Natural killer cell (primary cell): ENCODE measurements at regions not wholly inside any gene's neighbourhood (a gene's known extent, or its start where the extent isn't known, plus 50 kb on each side); places are given as distances from the start of the nearest gene placed in this dataset.

Experiments used
- ATAC-seq, 3 donors: fragments of 150-1000 bp in 2 of 3; fragments of 200-7000 bp in 1 of 3; cut with Tn5 transposase; 1 replicate in 1 of 3; 2 replicates in 2 of 3; pipeline ENCODE4 v1.10.0; 2021; ENCODE audit warnings: mild to moderate bottlenecking in 2 of 3, moderate library complexity in 2 of 3
- DNase-seq, 2 donors: peaks; one replicate each; pipeline versions ENCODE4 v3.0.0 to v3.0.0-alpha.2; 2013 to 2021; ENCODE audit warnings: mixed read lengths in 1 of 2
- H3K27ac ChIP-seq: one replicate; pipeline ENCODE4 v1.5.1; 2013; ENCODE audit warnings: mild to moderate bottlenecking, low read length
- H3K27me3 ChIP-seq: one replicate; pipeline ENCODE4 v1.6.1; 2013; ENCODE audit warnings: low read length; ENCODE audit not compliant: control insufficient read depth, insufficient read depth
- H3K36me3 ChIP-seq: one replicate; pipeline ENCODE4 v1.6.1; 2013; ENCODE audit warnings: low read length; ENCODE audit not compliant: control insufficient read depth, insufficient read depth
- H3K4me1 ChIP-seq: one replicate; pipeline ENCODE4 v1.6.1; 2013; ENCODE audit warnings: low read length; ENCODE audit not compliant: control insufficient read depth, insufficient read depth
- H3K4me3 ChIP-seq: one replicate; pipeline ENCODE4 v1.5.1; 2013; ENCODE audit warnings: low read length
- H3K9me3 ChIP-seq: one replicate; pipeline ENCODE4 v1.6.1; 2013; ENCODE audit warnings: low read length; ENCODE audit not compliant: control insufficient read depth, insufficient read depth
- H3K27ac Mint-ChIP-seq, 2 donors: one replicate each; pipeline ENCODE4 v1.8.0; 2022; ENCODE audit warnings: mild to moderate bottlenecking in 2 of 2, mixed read lengths in 2 of 2, moderate library complexity in 1 of 2
- H3K27me3 Mint-ChIP-seq, 2 donors: one replicate each; pipeline ENCODE4 v1.8.0; 2022; ENCODE audit warnings: low read depth in 2 of 2, mixed read lengths in 2 of 2
- H3K36me3 Mint-ChIP-seq: one replicate; pipeline ENCODE4 v1.8.0; 2022; ENCODE audit warnings: mixed read lengths
- H3K4me1 Mint-ChIP-seq, 2 donors: one replicate each; pipeline ENCODE4 v1.8.0; 2022; ENCODE audit warnings: mixed read lengths in 2 of 2
- H3K4me3 Mint-ChIP-seq: one replicate; pipeline ENCODE4 v1.8.0; 2022; ENCODE audit warnings: mild to moderate bottlenecking, moderate library complexity, mixed read lengths
- H3K9me3 Mint-ChIP-seq, 2 donors: one replicate each; pipeline ENCODE4 v1.8.0; 2022; ENCODE audit warnings: mixed read lengths in 2 of 2
- CTCF ChIP-seq: fragments of 200-600 bp; IDR thresholded peaks from one replicate; pipeline ENCODE4 v1.8.0; 2022; ENCODE audit warnings: antibody characterized with exemption
- WGBS: methylation state at CpG from one replicate; pipeline ENCODE4 v1.1.7; 2013; ENCODE audit warnings: missing lambda C conversion rate; ENCODE audit not compliant: insufficient coverage; 5-methylcytosine and 5-hydroxymethylcytosine counted together
- intact Hi-C: fragments of 100-400 bp; cut with micrococcal nuclease; formaldehyde crosslinking; loops from one replicate; pipeline ENCODE4 v1.14.2; 2022

DNA sequence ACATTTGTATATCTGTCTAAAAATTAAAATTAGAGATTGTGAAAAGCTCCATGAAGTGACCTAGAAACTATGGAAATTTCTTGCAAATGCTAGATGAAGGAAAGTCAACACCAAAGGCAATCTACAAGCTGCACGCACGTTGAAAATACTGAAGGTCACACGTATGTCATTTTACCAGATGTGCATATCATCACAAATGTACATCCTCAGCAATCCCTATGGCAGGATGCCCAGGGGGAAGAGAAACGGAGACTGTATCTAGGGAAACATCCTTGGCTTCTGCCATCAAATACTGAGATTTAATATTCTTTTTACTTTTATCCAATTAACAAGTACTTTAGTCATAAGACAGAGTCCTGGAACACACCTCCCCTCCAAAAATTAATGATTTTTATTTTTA lies 672.0 kb downstream of the RNF144B start:
- Mint-ChIP-seq H3K27me3 (no peaks in the 10 kb centered on the region), H3K4me3 (no peak overlapping the region), H3K4me1 (no peaks in the 10 kb centered on the region), H3K9me3 (peaks cover 7 to 28% of the 10 kb centered on the region in 2 donors), H3K27ac (no peak overlapping the region), H3K36me3 (no peaks in the 10 kb centered on the region)
- WGBS = 88% methylated on average over 3 of the region's 4 CpGs
- Histone ChIP-seq H3K36me3 (no peaks in the 10 kb centered on the region), H3K27me3 (no peaks in the 10 kb centered on the region), H3K9me3 (no peaks in the 10 kb centered on the region), H3K4me3 (no peak overlapping the region), H3K27ac (no peak overlapping the region), H3K4me1 (no peaks in the 10 kb centered on the region)
- ATAC-seq = no peak
- intact Hi-C loops = no loop called here
- no peak for TF ChIP-seq CTCF
- DNase-seq = no peak

- no peak overlapping the region for H3K4me3 Mint-ChIP-seq
- TF ChIP-seq CTCF = no peak
These were observed 680.0 kb downstream of the RNF144B start for GRCh38 chr6:19067165-19067564.

DNA sequence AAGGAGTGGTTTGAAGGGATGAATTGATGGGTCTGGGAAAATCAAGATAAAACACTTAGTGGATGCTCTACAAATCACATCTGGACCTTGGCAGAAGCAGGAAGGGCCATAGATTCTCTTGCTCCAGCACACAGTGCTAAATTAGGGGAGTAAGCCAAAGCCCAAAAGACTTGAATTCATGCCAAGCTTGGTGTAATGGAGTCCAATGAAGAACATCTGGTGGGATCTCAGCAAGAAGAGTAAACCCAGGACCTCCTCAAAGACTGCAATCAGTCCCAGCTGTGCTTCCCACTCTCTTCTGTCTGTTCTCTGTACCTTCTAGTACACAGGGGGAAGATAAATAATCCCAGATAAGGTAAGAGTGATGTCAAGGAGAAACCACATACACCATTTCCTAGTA lies 683.4 kb downstream of the RNF144B start:
- no peak overlapping the region for H3K4me3 Mint-ChIP-seq
- Histone ChIP-seq H3K27me3 (no peaks in the 10 kb centered on the region), H3K9me3 (peaks cover 5% of the 10 kb centered on the region), H3K4me1 (no peaks in the 10 kb centered on the region), H3K36me3 (no peaks in the 10 kb centered on the region), H3K4me3 (no peak overlapping the region), H3K27ac (no peak overlapping the region)
- TF ChIP-seq CTCF = no peak
- H3K27me3 Mint-ChIP-seq = no peaks in the 10 kb centered on the region
- no peak for DNase-seq
- H3K27ac Mint-ChIP-seq = no peak overlapping the region
- H3K4me1 Mint-ChIP-seq = no peaks in the 10 kb centered on the region
- H3K9me3 Mint-ChIP-seq = peaks cover 25 to 29% of the 10 kb centered on the region in 2 donors
- intact Hi-C loops = no loop called here
- peaks cover 14% of the 10 kb centered on the region for H3K36me3 Mint-ChIP-seq
- ATAC-seq = no peak

More at GRCh38 chr6:19067165-19067564, 680.0 kb downstream of the RNF144B start:
- no peaks in the 10 kb centered on the region for H3K36me3 Mint-ChIP-seq
- H3K4me1 Mint-ChIP-seq = no peaks in the 10 kb centered on the region
- no peaks in the 10 kb centered on the region for H3K36me3 ChIP-seq
- H3K9me3 ChIP-seq = no peaks in the 10 kb centered on the region
- H3K27ac ChIP-seq = no peak overlapping the region
- DNase-seq (no peak), ATAC-seq (no peak)
- H3K4me1 ChIP-seq = no peaks in the 10 kb centered on the region
- intact Hi-C loops = no loop called here
- no peaks in the 10 kb centered on the region for H3K27me3 ChIP-seq
- H3K4me3 ChIP-seq = no peak overlapping the region
- WGBS = 89% methylated on average over 3 of the region's 3 CpGs
- peaks cover 24 to 25% of the 10 kb centered on the region in 2 donors for H3K9me3 Mint-ChIP-seq
- no peak overlapping the region for H3K27ac Mint-ChIP-seq
- no peaks in the 10 kb centered on the region for H3K27me3 Mint-ChIP-seq

GRCh38 chr6:19083801-19084200 lies 696.7 kb downstream of the RNF144B start:
- H3K27ac Mint-ChIP-seq = no peak overlapping the region
- no CpG with 5 or more reads among the region's 1 CpG for WGBS
- no peaks in the 10 kb centered on the region for H3K27me3 ChIP-seq

More at GRCh38 chr6:19083801-19084200, 696.7 kb downstream of the RNF144B start:
- no peaks in the 10 kb centered on the region for H3K4me1 ChIP-seq
- H3K4me3 ChIP-seq = no peak overlapping the region
- DNase-seq (no peak), ATAC-seq (no peak)
- H3K9me3 ChIP-seq = no peaks in the 10 kb centered on the region
- Mint-ChIP-seq H3K27me3 (no peaks in the 10 kb centered on the region), H3K9me3 (peaks cover 4 to 8% of the 10 kb centered on the region in 2 donors), H3K36me3 (no peaks in the 10 kb centered on the region), H3K4me1 (no peaks in the 10 kb centered on the region), H3K4me3 (no peak overlapping the region)
- H3K27ac ChIP-seq = no peak overlapping the region
- intact Hi-C loops = no loop called here
- no peaks in the 10 kb centered on the region for H3K36me3 ChIP-seq
- no peak for TF ChIP-seq CTCF
